PFSK-1 (cell line): ENCODE measurements at regions not wholly inside any gene's neighbourhood (a gene's known extent, or its start where the extent isn't known, plus 50 kb on each side); places are given as distances from the start of the nearest gene placed in this dataset.

Experiments
- FOXP2 ChIP-seq: optimal IDR thresholded peaks from 2 replicates; pipeline ENCODE3; 2011; ENCODE audit warnings: borderline replicate concordance, control low read depth, inconsistent platforms; ENCODE audit not compliant: insufficient read depth; ENCODE audit errors: extremely low read length, extremely low read depth
- POLR2AphosphoS5 ChIP-seq: IDR thresholded peaks from 2 replicates; pipeline ENCODE4 v1.6.1; 2012; ENCODE audit warnings: low read depth, mild to moderate bottlenecking, control low read depth, low read length, moderate library complexity
- SIN3A ChIP-seq: IDR thresholded peaks from 2 replicates; pipeline ENCODE4 v1.6.1; 2012; ENCODE audit warnings: mild to moderate bottlenecking, low read length, moderate library complexity, borderline replicate concordance; ENCODE audit not compliant: insufficient read depth
- TAF1 ChIP-seq: IDR thresholded peaks from 2 replicates; pipeline ENCODE4 v1.6.1; 2012; ENCODE audit warnings: low read length, control low read depth, borderline replicate concordance; ENCODE audit not compliant: insufficient read depth
- TF ChIP-seq, protein P1 (sequence below), 2 experiments: IDR thresholded peaks; 2 replicates each; pipeline versions ENCODE4 v1.6.1 to v1.8.0; 2011 to 2012; ENCODE audit warnings: low read depth in 2 of 2, low read length in 2 of 2, control low read depth in 1 of 2, inconsistent platforms in 1 of 2, mild to moderate bottlenecking in 1 of 2, moderate library complexity in 1 of 2; ENCODE audit not compliant: insufficient read depth in 1 of 2

- TF ChIP-seq POLR2AphosphoS5 (no peak), TAF1 (no peak), FOXP2 (no peak), SIN3A (no peak)
- TF ChIP-seq, protein P1, sequence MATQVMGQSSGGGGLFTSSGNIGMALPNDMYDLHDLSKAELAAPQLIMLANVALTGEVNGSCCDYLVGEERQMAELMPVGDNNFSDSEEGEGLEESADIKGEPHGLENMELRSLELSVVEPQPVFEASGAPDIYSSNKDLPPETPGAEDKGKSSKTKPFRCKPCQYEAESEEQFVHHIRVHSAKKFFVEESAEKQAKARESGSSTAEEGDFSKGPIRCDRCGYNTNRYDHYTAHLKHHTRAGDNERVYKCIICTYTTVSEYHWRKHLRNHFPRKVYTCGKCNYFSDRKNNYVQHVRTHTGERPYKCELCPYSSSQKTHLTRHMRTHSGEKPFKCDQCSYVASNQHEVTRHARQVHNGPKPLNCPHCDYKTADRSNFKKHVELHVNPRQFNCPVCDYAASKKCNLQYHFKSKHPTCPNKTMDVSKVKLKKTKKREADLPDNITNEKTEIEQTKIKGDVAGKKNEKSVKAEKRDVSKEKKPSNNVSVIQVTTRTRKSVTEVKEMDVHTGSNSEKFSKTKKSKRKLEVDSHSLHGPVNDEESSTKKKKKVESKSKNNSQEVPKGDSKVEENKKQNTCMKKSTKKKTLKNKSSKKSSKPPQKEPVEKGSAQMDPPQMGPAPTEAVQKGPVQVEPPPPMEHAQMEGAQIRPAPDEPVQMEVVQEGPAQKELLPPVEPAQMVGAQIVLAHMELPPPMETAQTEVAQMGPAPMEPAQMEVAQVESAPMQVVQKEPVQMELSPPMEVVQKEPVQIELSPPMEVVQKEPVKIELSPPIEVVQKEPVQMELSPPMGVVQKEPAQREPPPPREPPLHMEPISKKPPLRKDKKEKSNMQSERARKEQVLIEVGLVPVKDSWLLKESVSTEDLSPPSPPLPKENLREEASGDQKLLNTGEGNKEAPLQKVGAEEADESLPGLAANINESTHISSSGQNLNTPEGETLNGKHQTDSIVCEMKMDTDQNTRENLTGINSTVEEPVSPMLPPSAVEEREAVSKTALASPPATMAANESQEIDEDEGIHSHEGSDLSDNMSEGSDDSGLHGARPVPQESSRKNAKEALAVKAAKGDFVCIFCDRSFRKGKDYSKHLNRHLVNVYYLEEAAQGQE (IDR thresholded peaks at IDR 0.05; ENCODE audit: insufficient read depth in 1 of 2, low read depth in 2 of 2, low read length in 2 of 2) = no peak
Observed at GRCh38 chr2:187715590-187715989, 161.4 kb upstream of the TFPI start.
